Sigmoid colon (tissue), 6 donors: ENCODE measurements at regions not wholly inside any gene's neighbourhood (a gene's known extent, or its start where the extent isn't known, plus 50 kb on each side); places are given as distances from the start of the nearest gene placed in this dataset.
"Not testable (repeated sequence)": the region's sequence is repeated elsewhere in the genome, so short reads cannot be mapped to it uniquely, and the experiment has no call there.

Experiments used
- DNase-seq: peaks from one replicate; pipeline ENCODE4 v3.0.0-alpha.2; 2019
- H3K27ac ChIP-seq, 4 donors: fragments of 200-600 bp; sonication (generic); one replicate each; pipeline ENCODE4 v1.5.1; 2016 to 2019; ENCODE audit warnings: mild to moderate bottlenecking in 1 of 4
- H3K27me3 ChIP-seq, 3 donors: fragments of 200-600 bp; sonication (generic); one replicate each; pipeline ENCODE4 v1.5.1; 2019; ENCODE audit warnings: mild to moderate bottlenecking in 1 of 3
- H3K36me3 ChIP-seq, 4 donors: fragments of 200-600 bp; sonication (generic); one replicate each; pipeline ENCODE4 v1.5.1; 2016 to 2019
- H3K4me1 ChIP-seq, 4 donors: fragments of 200-600 bp; sonication (generic); one replicate each; pipeline ENCODE4 v1.5.1; 2017 to 2019
- H3K4me3 ChIP-seq, 4 donors: fragments of 200-600 bp; sonication (generic); one replicate each; pipeline ENCODE4 v1.5.1; 2017 to 2019; ENCODE audit warnings: mild to moderate bottlenecking in 2 of 4, moderate library complexity in 1 of 4
- H3K9me3 ChIP-seq, 4 donors: fragments of 200-600 bp in 3 of 4; sonication (generic) in 3 of 4; one replicate each; pipeline versions ENCODE4 v1.5.1 to v1.6.1; 2013 to 2019
- CTCF ChIP-seq, 4 experiments: fragments of 450-650 bp in 3 of 4; fragments of 200-600 bp in 1 of 4; IDR thresholded peaks; one replicate each; pipeline ENCODE4 v1.5.1; 2016 to 2019; ENCODE audit warnings: antibody characterized with exemption in 4 of 4, mild to moderate bottlenecking in 3 of 4, moderate library complexity in 2 of 4
- EP300 ChIP-seq, 4 donors: sonication (generic); formaldehyde crosslinking; IDR thresholded peaks; one replicate each; pipeline ENCODE4 v1.6.1; 2017; ENCODE audit warnings: antibody characterized with exemption in 4 of 4
- POLR2A ChIP-seq, 2 donors: fragments of 450-650 bp; IDR thresholded peaks; one replicate each; pipeline ENCODE4 v1.6.1; 2016; ENCODE audit warnings: antibody characterized with exemption in 2 of 2, mild to moderate bottlenecking in 2 of 2, moderate library complexity in 2 of 2
- POLR2AphosphoS5 ChIP-seq, 4 donors: sonication (generic); formaldehyde crosslinking; IDR thresholded peaks; one replicate each; pipeline ENCODE4 v1.6.1; 2017; ENCODE audit warnings: antibody characterized with exemption in 4 of 4
- WGBS, 2 donors: extraction: QIAGEN DNeasy Blood & Tissue Kit; methylation state at CpG; one replicate each; pipeline ENCODE4 v1.1.7; 2013; 5-methylcytosine and 5-hydroxymethylcytosine counted together
- intact Hi-C: fragments of 100-400 bp; cut with DNase I; formaldehyde crosslinking; loops from one replicate; pipeline ENCODE4 v1.15.1; 2023
- donor health status: healthy with polysubstance abuse.
- donor health status: healthy.

- no peak for DNase-seq
- intact Hi-C loops, result no loop called here
- 61 to 79% methylated on average over 11 of the region's 11 CpGs for WGBS, 2 donors
Measured at GRCh38 chr20:19875376-19876221, 117.5 kb downstream of the RIN2 start.

GRCh38 chr20:19876828-19877460 is 118.9 kb downstream of the RIN2 start:
- peaks cover 0 to 24% (median 18%) of the 10 kb centered on the region in 4 donors for H3K4me1 ChIP-seq
- no peaks in the 10 kb centered on the region for H3K36me3 ChIP-seq
- H3K27ac ChIP-seq, result peak overlapping the region in 3 of 4 donors; percentile 38 to 65 (median 64)
- H3K9me3 ChIP-seq, result no peaks in the 10 kb centered on the region
- 73 to 83% methylated on average over 5 of the region's 5 CpGs for WGBS, 2 donors
- intact Hi-C loops, result no loop called here
- no peak for DNase-seq
- no peak overlapping the region for H3K4me3 ChIP-seq
- no peak for TF ChIP-seq EP300 (IDR thresholded peaks at IDR 0.05)
- no peak for TF ChIP-seq CTCF (IDR thresholded peaks at IDR 0.05)
- no peak for TF ChIP-seq POLR2AphosphoS5 (IDR thresholded peaks at IDR 0.05)
- TF ChIP-seq POLR2A (IDR thresholded peaks at IDR 0.05), result no peak
- no peaks in the 10 kb centered on the region for H3K27me3 ChIP-seq

More at GRCh38 chr20:19875376-19876221, 117.5 kb downstream of the RIN2 start:
- Histone ChIP-seq H3K4me3 (no peak overlapping the region), H3K27me3 (no peaks in the 10 kb centered on the region), H3K27ac (peak overlapping the region; percentile 38 to 65 (median 58)), H3K9me3 (no peaks in the 10 kb centered on the region), H3K36me3 (no peaks in the 10 kb centered on the region), H3K4me1 (peaks cover 0 to 24% (median 18%) of the 10 kb centered on the region in 4 donors)
- no peak for TF ChIP-seq POLR2AphosphoS5 (IDR thresholded peaks at IDR 0.05)
- no peak for TF ChIP-seq CTCF (IDR thresholded peaks at IDR 0.05)

GRCh38 chr20:19879874-19880255 is 121.8 kb downstream of the RIN2 start:
- H3K27me3 ChIP-seq, result not testable (repeated sequence)

GRCh38 chr20:19880256-19881079 is 122.4 kb downstream of the RIN2 start:
- WGBS, 2 donors, result 31 to 78% methylated on average over 10 of the region's 10 CpGs
- Histone ChIP-seq H3K4me1 (peaks cover 0 to 27% (median 18%) of the 10 kb centered on the region in 4 donors), H3K27ac (no peak overlapping the region), H3K4me3 (no peak overlapping the region), H3K36me3 (no peaks in the 10 kb centered on the region), H3K9me3 (no peaks in the 10 kb centered on the region), H3K27me3 (no peaks in the 10 kb centered on the region)
- TF ChIP-seq CTCF (IDR thresholded peaks at IDR 0.05), result no peak
- no peak for TF ChIP-seq POLR2AphosphoS5 (IDR thresholded peaks at IDR 0.05)
- TF ChIP-seq POLR2A (IDR thresholded peaks at IDR 0.05), result no peak
- no peak for TF ChIP-seq EP300 (IDR thresholded peaks at IDR 0.05)
- intact Hi-C loops, result no loop called here
- DNase-seq, result no peak

More at GRCh38 chr20:19879874-19880255, 121.8 kb downstream of the RIN2 start:
- DNase-seq, intact Hi-C loops, H3K27ac ChIP-seq, H3K9me3 ChIP-seq, H3K36me3 ChIP-seq, H3K4me3 ChIP-seq: not testable (repeated sequence)
- H3K4me1 ChIP-seq, result peaks cover 0 to 26% (median 19%) of the 10 kb centered on the region in 4 donors
- 92 to 97% methylated on average over 4 of the region's 4 CpGs for WGBS, 2 donors
